ENCODE measurements at regions not wholly inside any gene's neighbourhood (a gene's known extent, or its start where the extent isn't known, plus 50 kb on each side); places are given as distances from the start of the nearest gene placed in this dataset.

DNA sequence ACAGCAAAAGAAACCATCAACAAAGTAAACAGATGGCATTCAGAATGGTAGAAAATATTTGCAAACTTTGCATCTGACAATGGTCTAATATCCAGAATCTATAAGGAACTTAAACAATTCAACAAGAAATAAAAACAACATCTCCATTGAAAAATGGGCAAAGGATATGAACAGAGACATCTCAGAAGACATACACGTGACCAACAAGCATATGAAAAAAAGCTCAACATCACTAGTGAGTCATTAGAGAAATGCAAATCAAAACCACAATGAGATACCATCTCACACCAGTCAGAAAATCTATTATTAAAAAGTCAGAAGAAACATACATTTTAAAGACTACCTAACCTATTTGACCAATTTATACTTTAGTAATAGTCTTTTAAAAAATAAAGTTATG, 571.3 kb upstream of the NRG3 start:
- H3K4me2 ChIP-seq: no peak overlapping the region
- H4K20me1 ChIP-seq (ENCODE audit: insufficient read depth): no peaks in the 10 kb centered on the region
- H3K4me3 ChIP-seq: no peak overlapping the region
- intact Hi-C loops (cut with micrococcal nuclease; ENCODE audit: unreplicated experiment): no loop called here
- no peaks in the 10 kb centered on the region for H3K9me3 ChIP-seq (ENCODE audit: insufficient read depth, low read depth)
- no peaks in the 10 kb centered on the region for H3K4me1 ChIP-seq (replicated peaks; ENCODE audit: insufficient read depth)
- TF ChIP-seq EZH2 (IDR thresholded peaks at IDR 0.05; ENCODE audit: low read depth) (no peak), CTCF (conservative IDR thresholded peaks at IDR 0.05) (no peak)
- H3K79me2 ChIP-seq (ENCODE audit: low read depth): no peaks in the 10 kb centered on the region
- H3K27me3 ChIP-seq (ENCODE audit: insufficient read depth, low read depth): no peaks in the 10 kb centered on the region
- no peak overlapping the region for H3K27ac ChIP-seq
- H2AFZ ChIP-seq: no peak overlapping the region
- H3K36me3 ChIP-seq (ENCODE audit: low read depth): no peaks in the 10 kb centered on the region
- POLR2A ChIA-PET (ENCODE audit: unreplicated experiment): no interaction called here
- H3F3A ChIP-seq (ENCODE audit: insufficient read depth, low read depth): no peaks in the 10 kb centered on the region
- DNase-seq: no peak
- BruUV-seq (replicated peaks): no TSS peak
- H3K9me2 ChIP-seq (ENCODE audit: insufficient read depth): no peaks in the 10 kb centered on the region; the same call in 1 of the 2 replicates
- CTCF ChIA-PET: no interaction called here

DNA sequence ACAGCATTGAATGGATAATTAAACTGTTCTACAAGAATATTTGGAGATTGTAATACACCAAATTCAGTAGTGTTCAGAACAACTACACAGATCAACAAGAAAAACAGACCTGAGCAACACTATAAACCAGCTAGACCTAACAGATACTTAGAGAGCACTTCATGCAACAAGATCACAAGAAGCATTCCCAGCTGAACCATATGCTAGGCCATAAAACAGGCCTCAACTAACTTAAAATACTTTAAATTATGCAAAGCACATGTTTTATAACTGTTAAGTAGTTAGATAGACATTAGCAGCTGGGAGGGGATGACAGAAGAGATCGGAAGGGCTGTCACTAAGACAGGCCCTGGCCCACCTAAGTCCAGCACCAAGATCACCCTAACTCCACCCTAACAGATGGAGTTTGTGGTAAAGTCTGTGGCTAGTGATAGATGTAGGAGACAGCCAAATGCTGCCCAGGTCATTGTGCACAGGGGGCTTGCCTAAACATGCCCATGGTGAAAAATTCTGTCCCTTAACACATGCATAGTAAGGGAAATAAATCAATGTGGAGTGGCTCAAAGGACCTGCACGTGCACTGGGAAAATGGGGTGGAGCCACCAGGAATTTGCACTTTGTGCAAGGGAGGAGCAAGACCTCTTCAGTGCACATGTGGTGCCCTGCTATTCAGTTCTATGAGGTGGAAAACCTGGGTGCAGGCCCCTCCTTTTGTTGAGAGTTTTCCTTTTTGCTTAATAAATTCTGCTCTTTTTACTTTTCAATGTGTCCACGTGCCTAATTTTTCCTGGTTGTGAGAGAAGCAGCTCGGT, 567.8 kb upstream of the NRG3 start:
- no peaks in the 10 kb centered on the region for H3K9me3 ChIP-seq (ENCODE audit: insufficient read depth, low read depth)
- no peak for DNase-seq
- TF ChIP-seq CTCF (conservative IDR thresholded peaks at IDR 0.05) (no peak), EZH2 (IDR thresholded peaks at IDR 0.05; ENCODE audit: low read depth) (no peak)
- no peak overlapping the region for H2AFZ ChIP-seq
- CTCF ChIA-PET: no interaction called here
- H3K4me1 ChIP-seq (replicated peaks; ENCODE audit: insufficient read depth): no peaks in the 10 kb centered on the region
- no peaks in the 10 kb centered on the region for H3K27me3 ChIP-seq (ENCODE audit: insufficient read depth, low read depth)
- H4K20me1 ChIP-seq (ENCODE audit: insufficient read depth): no peaks in the 10 kb centered on the region
- no peaks in the 10 kb centered on the region; the same call in 1 of the 2 replicates for H3K9me2 ChIP-seq (ENCODE audit: insufficient read depth)
- no peak overlapping the region for H3K4me2 ChIP-seq
- no peak overlapping the region for H3K27ac ChIP-seq
- POLR2A ChIA-PET (ENCODE audit: unreplicated experiment): no interaction called here
- no peaks in the 10 kb centered on the region for H3K36me3 ChIP-seq (ENCODE audit: low read depth)
- no peak overlapping the region for H3K4me3 ChIP-seq
- no peaks in the 10 kb centered on the region for H3K79me2 ChIP-seq (ENCODE audit: low read depth)
- no peaks in the 10 kb centered on the region for H3F3A ChIP-seq (ENCODE audit: insufficient read depth, low read depth)
- BruUV-seq (replicated peaks): no TSS peak
- intact Hi-C loops (cut with micrococcal nuclease; ENCODE audit: unreplicated experiment): no loop called here

DNA sequence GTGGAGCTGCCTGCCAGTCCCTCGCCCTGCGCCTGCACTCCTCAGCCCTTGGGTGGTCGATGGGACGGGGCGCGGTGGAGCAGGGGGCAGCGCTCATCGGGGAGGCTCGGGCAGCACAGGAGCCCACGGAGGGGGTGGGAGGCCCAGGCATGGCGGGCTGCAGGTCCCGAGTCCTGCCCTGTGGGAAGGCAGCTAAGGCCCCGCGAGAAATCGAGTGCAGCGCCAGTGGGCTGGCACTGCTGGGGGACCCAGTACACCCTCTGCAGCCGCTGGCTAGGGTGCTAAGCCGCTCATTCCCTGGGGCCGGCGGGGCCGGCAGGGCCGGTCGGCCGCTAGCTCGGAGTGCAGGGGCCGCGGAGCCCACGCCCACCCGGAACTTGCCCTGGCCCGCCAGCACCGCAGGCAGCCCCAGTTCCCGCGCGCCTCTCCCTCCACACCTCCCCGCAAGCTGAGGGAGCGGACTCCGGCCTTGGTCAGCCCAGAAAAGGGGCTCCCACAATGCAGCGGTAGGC, 565.9 kb upstream of the NRG3 start:
- no peaks in the 10 kb centered on the region for H3K79me2 ChIP-seq (ENCODE audit: low read depth)

More for the DNA sequence above, 565.9 kb upstream of the NRG3 start:
- H3K4me3 ChIP-seq: no peak overlapping the region
- H3K9me2 ChIP-seq (ENCODE audit: insufficient read depth): no peaks in the 10 kb centered on the region
- intact Hi-C loops (cut with micrococcal nuclease; ENCODE audit: unreplicated experiment): no loop called here
- no peaks in the 10 kb centered on the region for H4K20me1 ChIP-seq (ENCODE audit: insufficient read depth)
- H3K36me3 ChIP-seq (ENCODE audit: low read depth): no peaks in the 10 kb centered on the region
- ChIA-PET CTCF (no interaction called here), POLR2A (ENCODE audit: unreplicated experiment) (no interaction called here)
- no peaks in the 10 kb centered on the region for H3K27me3 ChIP-seq (ENCODE audit: insufficient read depth, low read depth)
- H3K27ac ChIP-seq: no peak overlapping the region
- no peak for DNase-seq
- H3K9me3 ChIP-seq (ENCODE audit: insufficient read depth, low read depth): no peaks in the 10 kb centered on the region
- no peak overlapping the region for H3K4me2 ChIP-seq
- TF ChIP-seq CTCF (conservative IDR thresholded peaks at IDR 0.05): no peak
- TF ChIP-seq EZH2 (IDR thresholded peaks at IDR 0.05; ENCODE audit: low read depth): no peak
- BruUV-seq (replicated peaks): no TSS peak
- no peaks in the 10 kb centered on the region for H3K4me1 ChIP-seq (replicated peaks; ENCODE audit: insufficient read depth)
- H3F3A ChIP-seq (ENCODE audit: insufficient read depth, low read depth): no peaks in the 10 kb centered on the region
- no peak overlapping the region for H2AFZ ChIP-seq
